Neural progenitor cell (in vitro differentiated cells): ENCODE measurements at regions not wholly inside any gene's neighbourhood (a gene's known extent, or its start where the extent isn't known, plus 50 kb on each side); places are given as distances from the start of the nearest gene placed in this dataset.
A peak's percentile ranks its signal among the peaks of the same experiment; 100 is the strongest.

ENCODE experiments used
- DNase-seq: peaks from one replicate; pipeline ENCODE4 v3.0.0-alpha.2; 2016; ENCODE audit warnings: low spot score
- H2AFZ ChIP-seq: fragments of 200-600 bp; sonication (generic); replicated peaks from 2 replicates; pipeline ENCODE4 v1.6.1; 2016; ENCODE audit warnings: antibody characterized with exemption
- H3F3A ChIP-seq: fragments of 200-600 bp; sonication (generic); 2 replicates; pipeline ENCODE4 v1.6.1; 2016; ENCODE audit warnings: antibody characterized with exemption, low read depth
- H3K27ac ChIP-seq: fragments of 200-600 bp; sonication (generic); 2 replicates; pipeline ENCODE4 v1.5.1; 2016; ENCODE audit warnings: mild to moderate bottlenecking
- H3K27me3 ChIP-seq: fragments of 200-600 bp; sonication (generic); 2 replicates; pipeline ENCODE4 v1.6.1; 2016; ENCODE audit warnings: mild to moderate bottlenecking, moderate library complexity
- H3K36me3 ChIP-seq: fragments of 200-600 bp; sonication (generic); 2 replicates; pipeline ENCODE4 v1.5.1; 2016
- H3K4me1 ChIP-seq: fragments of 200-600 bp; sonication (generic); 2 replicates; pipeline ENCODE4 v1.6.1; 2016; ENCODE audit warnings: mixed run types
- H3K4me2 ChIP-seq: fragments of 200-600 bp; sonication (generic); 2 replicates; pipeline ENCODE4 v1.6.1; 2016
- H3K4me3 ChIP-seq: fragments of 200-600 bp; sonication (generic); 2 replicates; pipeline ENCODE4 v1.5.1; 2016
- H3K79me2 ChIP-seq: fragments of 200-600 bp; sonication (generic); 2 replicates; pipeline ENCODE4 v1.6.1; 2016; ENCODE audit warnings: low read depth
- H3K9ac ChIP-seq: fragments of 200-600 bp; sonication (generic); 2 replicates; pipeline ENCODE4 v1.6.1; 2016
- H3K9me3 ChIP-seq: fragments of 200-600 bp; sonication (generic); 2 replicates; pipeline ENCODE4 v1.5.1; 2016; ENCODE audit warnings: low read depth
- H4K20me1 ChIP-seq: fragments of 200-600 bp; sonication (generic); 2 replicates; pipeline ENCODE4 v1.6.1; 2016; ENCODE audit warnings: low read depth
- H3K27ac Mint-ChIP-seq: 3 replicates; pipeline ENCODE4 v1.8.0; 2021; ENCODE audit warnings: mixed read lengths
- H3K27me3 Mint-ChIP-seq: 2 replicates; pipeline ENCODE4 v1.8.0; 2022; ENCODE audit warnings: low read depth, mild to moderate bottlenecking, inconsistent platforms, moderate library complexity, mixed read lengths; ENCODE audit not compliant: insufficient read depth
- H3K36me3 Mint-ChIP-seq: 3 replicates; pipeline ENCODE4 v1.8.0; 2021; ENCODE audit warnings: mixed read lengths
- H3K4me1 Mint-ChIP-seq: 3 replicates; pipeline ENCODE4 v1.8.0; 2021; ENCODE audit warnings: mixed read lengths
- H3K4me3 Mint-ChIP-seq: 3 replicates; pipeline ENCODE4 v1.8.0; 2021; ENCODE audit warnings: mild to moderate bottlenecking, moderate library complexity, mixed read lengths
- H3K9me3 Mint-ChIP-seq: 3 replicates; pipeline ENCODE4 v1.8.0; 2020; ENCODE audit warnings: mixed read lengths
- EZH2 ChIP-seq: fragments of 200-600 bp; sonication (generic); IDR thresholded peaks from 2 replicates; pipeline ENCODE4 v1.6.1; 2017; ENCODE audit warnings: antibody characterized with exemption, mild to moderate bottlenecking, moderate library complexity
- EZH2phosphoT487 ChIP-seq: fragments of 200-600 bp; sonication (generic); IDR thresholded peaks from 2 replicates; pipeline ENCODE4 v1.6.1; 2017; ENCODE audit warnings: antibody characterized with exemption
- TF ChIP-seq, protein P1 (sequence below): fragments of 200-600 bp; sonication (generic); IDR thresholded peaks from 2 replicates; pipeline ENCODE4 v1.5.1; 2017; ENCODE audit warnings: antibody characterized with exemption, mild to moderate bottlenecking

GRCh38 chr12:89882792-89883191 is 174.2 kb upstream of the ATP2B1 start:
- TF ChIP-seq, protein P1, sequence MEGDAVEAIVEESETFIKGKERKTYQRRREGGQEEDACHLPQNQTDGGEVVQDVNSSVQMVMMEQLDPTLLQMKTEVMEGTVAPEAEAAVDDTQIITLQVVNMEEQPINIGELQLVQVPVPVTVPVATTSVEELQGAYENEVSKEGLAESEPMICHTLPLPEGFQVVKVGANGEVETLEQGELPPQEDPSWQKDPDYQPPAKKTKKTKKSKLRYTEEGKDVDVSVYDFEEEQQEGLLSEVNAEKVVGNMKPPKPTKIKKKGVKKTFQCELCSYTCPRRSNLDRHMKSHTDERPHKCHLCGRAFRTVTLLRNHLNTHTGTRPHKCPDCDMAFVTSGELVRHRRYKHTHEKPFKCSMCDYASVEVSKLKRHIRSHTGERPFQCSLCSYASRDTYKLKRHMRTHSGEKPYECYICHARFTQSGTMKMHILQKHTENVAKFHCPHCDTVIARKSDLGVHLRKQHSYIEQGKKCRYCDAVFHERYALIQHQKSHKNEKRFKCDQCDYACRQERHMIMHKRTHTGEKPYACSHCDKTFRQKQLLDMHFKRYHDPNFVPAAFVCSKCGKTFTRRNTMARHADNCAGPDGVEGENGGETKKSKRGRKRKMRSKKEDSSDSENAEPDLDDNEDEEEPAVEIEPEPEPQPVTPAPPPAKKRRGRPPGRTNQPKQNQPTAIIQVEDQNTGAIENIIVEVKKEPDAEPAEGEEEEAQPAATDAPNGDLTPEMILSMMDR, result no peak
- no peak for TF ChIP-seq EZH2phosphoT487
- no peak for TF ChIP-seq EZH2
- DNase-seq, result no peak
- H3K9me3 ChIP-seq, result no peaks in the 10 kb centered on the region
- Mint-ChIP-seq H3K27ac (peak overlapping the region; percentile 96), H3K4me3 (no peak overlapping the region), H3K27me3 (no peaks in the 10 kb centered on the region), H3K36me3 (no peaks in the 10 kb centered on the region), H3K4me1 (peaks cover 86% of the 10 kb centered on the region), H3K9me3 (no peaks in the 10 kb centered on the region)
- H3K4me1 ChIP-seq, result peaks cover 81% of the 10 kb centered on the region
- H4K20me1 ChIP-seq, result no peaks in the 10 kb centered on the region
- H2AFZ ChIP-seq, result no peak overlapping the region
- no peak overlapping the region for H3K4me3 ChIP-seq
- H3K27ac ChIP-seq, result peak overlapping the region; percentile 96
- no peaks in the 10 kb centered on the region for H3K27me3 ChIP-seq
- H3K79me2 ChIP-seq, result no peaks in the 10 kb centered on the region
- H3F3A ChIP-seq, result peaks cover 44% of the 10 kb centered on the region
- H3K9ac ChIP-seq, result no peak overlapping the region
- no peaks in the 10 kb centered on the region for H3K36me3 ChIP-seq
- peak overlapping the region; percentile 54 for H3K4me2 ChIP-seq

DNA sequence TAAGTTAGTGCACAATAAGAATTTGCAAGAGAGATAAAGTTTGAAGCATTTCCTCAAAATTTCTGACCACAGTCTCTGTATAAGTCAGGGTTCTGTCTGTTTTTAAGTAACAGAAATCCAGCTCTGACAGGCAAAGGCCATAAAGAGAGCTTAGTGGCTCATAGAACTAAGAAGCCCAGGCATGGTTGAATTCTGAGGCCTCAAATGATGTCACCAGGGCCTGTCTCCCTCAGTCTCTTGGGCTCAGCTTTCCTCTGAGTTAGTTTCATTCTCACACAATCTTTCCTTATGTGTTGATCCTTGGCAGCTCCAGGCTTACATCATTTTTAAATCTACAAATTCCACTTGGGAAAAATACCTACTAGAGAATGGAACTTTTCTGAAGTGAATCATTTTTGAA is 173.4 kb upstream of the ATP2B1 start:
- Histone ChIP-seq H2AFZ (no peak overlapping the region), H3K27me3 (no peaks in the 10 kb centered on the region), H3K9ac (no peak overlapping the region), H3K79me2 (no peaks in the 10 kb centered on the region), H3K4me2 (no peak overlapping the region), H3K4me1 (peaks cover 83% of the 10 kb centered on the region), H4K20me1 (no peaks in the 10 kb centered on the region), H3F3A (peaks cover 44% of the 10 kb centered on the region), H3K9me3 (no peaks in the 10 kb centered on the region), H3K36me3 (no peaks in the 10 kb centered on the region), H3K4me3 (no peak overlapping the region), H3K27ac (no peak overlapping the region)
- no peak for TF ChIP-seq EZH2
- TF ChIP-seq, protein P1, result no peak
- no peak for TF ChIP-seq EZH2phosphoT487
- Mint-ChIP-seq H3K9me3 (no peaks in the 10 kb centered on the region), H3K4me1 (peaks cover 84% of the 10 kb centered on the region), H3K27me3 (no peaks in the 10 kb centered on the region), H3K27ac (peak overlapping the region; percentile 40), H3K36me3 (no peaks in the 10 kb centered on the region), H3K4me3 (no peak overlapping the region)
- DNase-seq, result peak; percentile 13

- Histone ChIP-seq H3K79me2 (no peaks in the 10 kb centered on the region), H3K9me3 (no peaks in the 10 kb centered on the region), H3K4me2 (peak overlapping the region; percentile 7), H3K27me3 (no peaks in the 10 kb centered on the region), H3K36me3 (no peaks in the 10 kb centered on the region), H2AFZ (no peak overlapping the region), H3F3A (peaks cover 32% of the 10 kb centered on the region), H4K20me1 (no peaks in the 10 kb centered on the region), H3K9ac (no peak overlapping the region), H3K27ac (no peak overlapping the region), H3K4me3 (no peak overlapping the region), H3K4me1 (peaks cover 73% of the 10 kb centered on the region)
- Mint-ChIP-seq H3K27ac (peak overlapping the region; percentile 92), H3K36me3 (no peaks in the 10 kb centered on the region), H3K4me1 (peaks cover 78% of the 10 kb centered on the region), H3K27me3 (no peaks in the 10 kb centered on the region), H3K9me3 (no peaks in the 10 kb centered on the region), H3K4me3 (peak overlapping the region; percentile 21)
- TF ChIP-seq EZH2phosphoT487 (no peak), EZH2 (no peak)
- TF ChIP-seq, protein P1, result no peak
- no peak for DNase-seq
Observed at GRCh38 chr12:89880690-89881350, 172.2 kb upstream of the ATP2B1 start.
